HL-60 (cell line): ENCODE measurements at regions not wholly inside any gene's neighbourhood (a gene's known extent, or its start where the extent isn't known, plus 50 kb on each side); places are given as distances from the start of the nearest gene placed in this dataset.

Source experiments
- DNase-seq, 2 experiments: peaks; one replicate each; pipeline ENCODE4 v3.0.0-alpha.2; 2010 to 2020; ENCODE audit warnings: low read depth in 1 of 2, low spot score in 1 of 2
- H3K27ac ChIP-seq: fragments of 250-450 bp; sonication (Bioruptor Pico); replicated peaks from 2 replicates; pipeline ENCODE4 v1.5.1; 2020; ENCODE audit warnings: mild to moderate bottlenecking, moderate library complexity
- H3K27me3 ChIP-seq: fragments of 250-450 bp; sonication (Bioruptor Pico); 2 replicates; pipeline ENCODE4 v1.5.1; 2021; ENCODE audit warnings: mild to moderate bottlenecking, moderate library complexity; ENCODE audit not compliant: insufficient read depth, poor library complexity, severe bottlenecking
- H3K4me3 ChIP-seq: replicated peaks from 2 replicates; pipeline ENCODE4 v1.5.1; 2011; ENCODE audit warnings: mild to moderate bottlenecking, control low read depth, low read length; ENCODE audit not compliant: insufficient read depth
- GABPA ChIP-seq: IDR thresholded peaks from 2 replicates; pipeline ENCODE4 v1.6.1; 2012; ENCODE audit warnings: low read depth
- POLR2AphosphoS5 ChIP-seq: IDR thresholded peaks from 2 replicates; pipeline ENCODE4 v1.6.1; 2012; ENCODE audit warnings: low read depth
- SPI1 ChIP-seq: IDR thresholded peaks from 2 replicates; pipeline ENCODE4 v1.6.1; 2012; ENCODE audit warnings: low read depth, mild to moderate bottlenecking, borderline replicate concordance
- TF ChIP-seq, protein P1 (sequence below): IDR thresholded peaks from 2 replicates; pipeline ENCODE4 v1.6.1; 2012; ENCODE audit warnings: low read depth; ENCODE audit not compliant: insufficient replicate concordance
- TF ChIP-seq, protein P2 (sequence below): IDR thresholded peaks from one replicate; pipeline ENCODE4 v1.5.1; 2011; ENCODE audit warnings: low read length, control low read depth, inconsistent platforms; ENCODE audit not compliant: insufficient read depth

- no peak for DNase-seq
- TF ChIP-seq, protein P1, sequence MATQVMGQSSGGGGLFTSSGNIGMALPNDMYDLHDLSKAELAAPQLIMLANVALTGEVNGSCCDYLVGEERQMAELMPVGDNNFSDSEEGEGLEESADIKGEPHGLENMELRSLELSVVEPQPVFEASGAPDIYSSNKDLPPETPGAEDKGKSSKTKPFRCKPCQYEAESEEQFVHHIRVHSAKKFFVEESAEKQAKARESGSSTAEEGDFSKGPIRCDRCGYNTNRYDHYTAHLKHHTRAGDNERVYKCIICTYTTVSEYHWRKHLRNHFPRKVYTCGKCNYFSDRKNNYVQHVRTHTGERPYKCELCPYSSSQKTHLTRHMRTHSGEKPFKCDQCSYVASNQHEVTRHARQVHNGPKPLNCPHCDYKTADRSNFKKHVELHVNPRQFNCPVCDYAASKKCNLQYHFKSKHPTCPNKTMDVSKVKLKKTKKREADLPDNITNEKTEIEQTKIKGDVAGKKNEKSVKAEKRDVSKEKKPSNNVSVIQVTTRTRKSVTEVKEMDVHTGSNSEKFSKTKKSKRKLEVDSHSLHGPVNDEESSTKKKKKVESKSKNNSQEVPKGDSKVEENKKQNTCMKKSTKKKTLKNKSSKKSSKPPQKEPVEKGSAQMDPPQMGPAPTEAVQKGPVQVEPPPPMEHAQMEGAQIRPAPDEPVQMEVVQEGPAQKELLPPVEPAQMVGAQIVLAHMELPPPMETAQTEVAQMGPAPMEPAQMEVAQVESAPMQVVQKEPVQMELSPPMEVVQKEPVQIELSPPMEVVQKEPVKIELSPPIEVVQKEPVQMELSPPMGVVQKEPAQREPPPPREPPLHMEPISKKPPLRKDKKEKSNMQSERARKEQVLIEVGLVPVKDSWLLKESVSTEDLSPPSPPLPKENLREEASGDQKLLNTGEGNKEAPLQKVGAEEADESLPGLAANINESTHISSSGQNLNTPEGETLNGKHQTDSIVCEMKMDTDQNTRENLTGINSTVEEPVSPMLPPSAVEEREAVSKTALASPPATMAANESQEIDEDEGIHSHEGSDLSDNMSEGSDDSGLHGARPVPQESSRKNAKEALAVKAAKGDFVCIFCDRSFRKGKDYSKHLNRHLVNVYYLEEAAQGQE: no peak
- TF ChIP-seq GABPA (no peak), SPI1 (no peak), POLR2AphosphoS5 (no peak)
- TF ChIP-seq, protein P2, sequence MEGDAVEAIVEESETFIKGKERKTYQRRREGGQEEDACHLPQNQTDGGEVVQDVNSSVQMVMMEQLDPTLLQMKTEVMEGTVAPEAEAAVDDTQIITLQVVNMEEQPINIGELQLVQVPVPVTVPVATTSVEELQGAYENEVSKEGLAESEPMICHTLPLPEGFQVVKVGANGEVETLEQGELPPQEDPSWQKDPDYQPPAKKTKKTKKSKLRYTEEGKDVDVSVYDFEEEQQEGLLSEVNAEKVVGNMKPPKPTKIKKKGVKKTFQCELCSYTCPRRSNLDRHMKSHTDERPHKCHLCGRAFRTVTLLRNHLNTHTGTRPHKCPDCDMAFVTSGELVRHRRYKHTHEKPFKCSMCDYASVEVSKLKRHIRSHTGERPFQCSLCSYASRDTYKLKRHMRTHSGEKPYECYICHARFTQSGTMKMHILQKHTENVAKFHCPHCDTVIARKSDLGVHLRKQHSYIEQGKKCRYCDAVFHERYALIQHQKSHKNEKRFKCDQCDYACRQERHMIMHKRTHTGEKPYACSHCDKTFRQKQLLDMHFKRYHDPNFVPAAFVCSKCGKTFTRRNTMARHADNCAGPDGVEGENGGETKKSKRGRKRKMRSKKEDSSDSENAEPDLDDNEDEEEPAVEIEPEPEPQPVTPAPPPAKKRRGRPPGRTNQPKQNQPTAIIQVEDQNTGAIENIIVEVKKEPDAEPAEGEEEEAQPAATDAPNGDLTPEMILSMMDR: no peak
- Histone ChIP-seq H3K27ac (no peak overlapping the region), H3K27me3 (no peaks in the 10 kb centered on the region), H3K4me3 (no peak overlapping the region)
These were observed 149.1 kb upstream of the ARHGEF9 start for GRCh38 chrX:63934160-63934559.

DNA sequence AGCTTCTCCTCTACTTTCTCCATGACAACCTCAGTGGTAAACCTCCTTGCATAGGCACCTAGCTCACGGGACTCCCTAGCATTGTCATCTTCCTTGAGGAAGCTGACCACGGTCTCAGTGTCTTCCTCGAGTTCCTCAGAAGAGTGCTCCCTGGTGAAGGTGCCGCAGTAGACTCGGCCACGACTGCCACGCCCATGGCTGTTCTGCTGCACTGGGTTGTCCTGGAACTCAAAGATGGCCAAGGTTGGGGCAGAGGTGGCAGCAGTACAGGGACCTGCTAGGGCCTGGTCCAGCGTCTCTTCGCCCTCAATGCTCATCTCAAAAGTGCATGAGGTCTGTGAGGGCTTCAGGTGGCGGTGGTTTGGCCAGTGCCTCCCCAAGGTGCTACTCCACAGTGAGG is 147.9 kb upstream of the ARHGEF9 start:
- no peak for DNase-seq
- Histone ChIP-seq H3K4me3 (no peak overlapping the region), H3K27me3 (no peaks in the 10 kb centered on the region), H3K27ac (no peak overlapping the region)
- TF ChIP-seq GABPA: no peak

GRCh38 chrX:63932006-63932405 is 147.0 kb upstream of the ARHGEF9 start:
- H3K4me3 ChIP-seq: no peak overlapping the region
- H3K27me3 ChIP-seq: no peaks in the 10 kb centered on the region
- H3K27ac ChIP-seq: no peak overlapping the region
- TF ChIP-seq GABPA: no peak
- no peak for TF ChIP-seq POLR2AphosphoS5
- TF ChIP-seq, protein P1: no peak
- TF ChIP-seq, protein P2: no peak
- TF ChIP-seq SPI1: no peak
- no peak for DNase-seq

GRCh38 chrX:63930140-63930539 is 145.1 kb upstream of the ARHGEF9 start:
- no peak overlapping the region for H3K27ac ChIP-seq
- H3K4me3 ChIP-seq: no peak overlapping the region
- TF ChIP-seq GABPA (no peak), SPI1 (no peak), POLR2AphosphoS5 (no peak)
- TF ChIP-seq, protein P1: no peak
- TF ChIP-seq, protein P2: peak; percentile 16
- no peak for DNase-seq
- H3K27me3 ChIP-seq: no peaks in the 10 kb centered on the region
